ENCODE measurements at regions not wholly inside any gene's neighbourhood (a gene's known extent, or its start where the extent isn't known, plus 50 kb on each side); places are given as distances from the start of the nearest gene placed in this dataset.

DNA sequence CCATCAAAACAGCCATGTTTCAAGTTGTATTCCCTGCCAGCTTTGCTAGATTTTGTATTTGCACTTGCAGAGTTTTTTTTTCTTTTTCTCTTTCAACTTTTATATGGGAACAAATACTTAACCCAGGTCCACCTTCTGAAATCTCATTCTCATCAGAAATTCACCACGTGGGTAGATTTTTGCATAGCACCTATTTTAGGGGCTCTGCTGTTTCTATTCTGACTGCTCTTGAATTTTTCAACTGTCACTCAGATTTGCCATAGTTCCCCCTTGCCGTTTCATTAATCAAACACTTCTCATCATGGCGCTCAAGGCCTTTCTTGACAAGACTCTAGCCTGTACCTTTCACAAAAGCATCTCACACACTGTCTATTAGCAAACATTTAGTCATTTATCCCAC, 767.2 kb downstream of the VRK1 start:
- CTCF ChIA-PET, result no interaction called here
- H3K4me3 ChIP-seq (ENCODE audit: low read depth, low read length), result no peak overlapping the region
- no peaks in the 10 kb centered on the region for H3K27me3 ChIP-seq (ENCODE audit: control insufficient read depth, insufficient read depth, low read length)
- POLR2A ChIA-PET, result no interaction called here
- H3K36me3 ChIP-seq (ENCODE audit: control insufficient read depth, insufficient read depth, low read length), result no peaks in the 10 kb centered on the region
- TF ChIP-seq CTCF (IDR thresholded peaks at IDR 0.05; ENCODE audit: insufficient read depth, low read depth, low read length), result no peak
- DNase-seq (ENCODE audit: low read depth), result no peak

GRCh38 chr14:97571201-97571600, 774.0 kb downstream of the VRK1 start:
- H3K27me3 ChIP-seq (ENCODE audit: control insufficient read depth, insufficient read depth, low read length), result no peaks in the 10 kb centered on the region
- CTCF ChIA-PET, result no interaction called here
- POLR2A ChIA-PET, result no interaction called here
- H3K36me3 ChIP-seq (ENCODE audit: control insufficient read depth, insufficient read depth, low read length), result no peaks in the 10 kb centered on the region
- DNase-seq (ENCODE audit: low read depth), result no peak
- no peak for TF ChIP-seq CTCF (IDR thresholded peaks at IDR 0.05; ENCODE audit: insufficient read depth, low read depth, low read length)
- no peak overlapping the region for H3K4me3 ChIP-seq (ENCODE audit: low read depth, low read length)

DNA sequence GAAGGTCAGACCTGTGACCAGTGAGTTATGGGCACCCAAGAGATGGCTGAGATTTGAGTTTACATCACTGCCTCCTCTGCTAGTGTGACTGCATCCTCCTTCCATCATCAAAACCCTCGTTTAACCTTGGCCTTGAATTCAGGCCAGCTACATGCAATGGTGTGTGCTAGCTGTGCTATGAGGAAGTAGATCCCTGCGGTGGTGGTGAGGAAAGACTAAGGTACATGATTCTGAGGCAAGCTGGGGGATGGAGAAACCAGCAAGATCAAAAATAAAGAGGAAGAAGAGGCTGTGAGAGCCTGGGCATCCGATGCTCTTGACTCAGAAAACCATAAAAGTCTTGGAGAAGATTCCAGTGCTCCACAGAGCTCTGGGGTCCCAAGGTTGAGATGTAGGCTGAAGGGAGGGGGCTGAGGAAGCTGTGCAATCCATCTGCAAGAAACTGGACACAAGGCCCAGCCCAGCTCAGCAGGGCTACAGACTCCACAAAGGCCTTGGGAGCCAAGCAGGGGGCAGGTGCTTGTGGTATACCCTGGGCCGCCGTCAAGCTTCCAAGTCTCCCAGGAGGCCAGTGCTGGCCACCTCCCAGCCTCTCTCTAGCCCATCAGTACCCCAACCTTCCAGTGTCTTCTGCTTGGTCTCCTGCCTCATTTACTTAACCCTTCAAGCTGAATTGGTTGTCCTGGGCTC, 774.8 kb downstream of the VRK1 start:
- no peak overlapping the region for H3K4me3 ChIP-seq (ENCODE audit: low read depth, low read length)
- H3K27me3 ChIP-seq (ENCODE audit: control insufficient read depth, insufficient read depth, low read length), result no peaks in the 10 kb centered on the region
- H3K36me3 ChIP-seq (ENCODE audit: control insufficient read depth, insufficient read depth, low read length), result no peaks in the 10 kb centered on the region
- ChIA-PET CTCF (no interaction called here), POLR2A (no interaction called here)
- no peak for DNase-seq (ENCODE audit: low read depth)
- TF ChIP-seq CTCF (IDR thresholded peaks at IDR 0.05; ENCODE audit: insufficient read depth, low read depth, low read length), result no peak

- no peaks in the 10 kb centered on the region for H3K36me3 ChIP-seq (ENCODE audit: control insufficient read depth, insufficient read depth, low read length)
- CTCF ChIA-PET, result no interaction called here
Observed at GRCh38 chr14:97572583-97573458, 775.6 kb downstream of the VRK1 start.

More at GRCh38 chr14:97572583-97573458, 775.6 kb downstream of the VRK1 start:
- no peak for TF ChIP-seq CTCF (IDR thresholded peaks at IDR 0.05; ENCODE audit: insufficient read depth, low read depth, low read length)
- H3K27me3 ChIP-seq (ENCODE audit: control insufficient read depth, insufficient read depth, low read length), result no peaks in the 10 kb centered on the region
- POLR2A ChIA-PET, result no interaction called here
- no peak for DNase-seq (ENCODE audit: low read depth)
- H3K4me3 ChIP-seq (ENCODE audit: low read depth, low read length), result no peak overlapping the region
